GM23338 (cell line): ENCODE measurements at regions not wholly inside any gene's neighbourhood (a gene's known extent, or its start where the extent isn't known, plus 50 kb on each side); places are given as distances from the start of the nearest gene placed in this dataset.

ENCODE experiments used
- CREB1 ChIP-seq: fragments of 250-450 bp; sonication (Bioruptor Pico); IDR thresholded peaks from 2 replicates; pipeline ENCODE4 v1.5.0; 2020; ENCODE audit warnings: low read depth, mild to moderate bottlenecking, moderate library complexity
- CTCF ChIP-seq, 2 experiments: fragments of 200-600 bp in 1 of 2; sonication (generic) in 1 of 2; conservative IDR thresholded peaks; 2 replicates each; pipeline versions ENCODE4 v1.5.1 to v1.6.1; 2016 to 2017; ENCODE audit warnings: antibody characterized with exemption in 2 of 2, low read depth in 2 of 2, mild to moderate bottlenecking in 2 of 2, moderate library complexity in 1 of 2
- ETS1 ChIP-seq: IDR thresholded peaks from 2 replicates; pipeline ENCODE4 v1.6.1; 2016; ENCODE audit warnings: antibody characterized with exemption
- EZH2 ChIP-seq: fragments of 200-600 bp; sonication (generic); IDR thresholded peaks from one replicate; pipeline ENCODE4 v1.8.0; 2017; ENCODE audit warnings: antibody characterized with exemption, mild to moderate bottlenecking, low read depth; ENCODE audit not compliant: unreplicated experiment
- EZH2phosphoT487 ChIP-seq: fragments of 200-600 bp; sonication (generic); IDR thresholded peaks from one replicate; pipeline ENCODE4 v1.8.1; 2018; ENCODE audit warnings: antibody characterized with exemption; ENCODE audit not compliant: unreplicated experiment
- JUNB ChIP-seq: IDR thresholded peaks from one replicate; pipeline ENCODE4 v1.6.1; 2016; ENCODE audit warnings: antibody characterized with exemption; ENCODE audit not compliant: unreplicated experiment
- NANOG ChIP-seq: IDR thresholded peaks from 2 replicates; pipeline ENCODE4 v1.6.1; 2016; ENCODE audit warnings: antibody characterized with exemption, borderline replicate concordance
- POLR2AphosphoS5 ChIP-seq: IDR thresholded peaks from 2 replicates; pipeline ENCODE4 v1.6.1; 2016; ENCODE audit warnings: antibody characterized with exemption, low read depth
- REST ChIP-seq: IDR thresholded peaks from one replicate; pipeline ENCODE4 v1.6.1; 2018; ENCODE audit warnings: antibody characterized with exemption; ENCODE audit not compliant: unreplicated experiment
- STAT1 ChIP-seq: IDR thresholded peaks from one replicate; pipeline ENCODE4 v1.6.1; 2016; ENCODE audit warnings: antibody characterized with exemption; ENCODE audit not compliant: unreplicated experiment
- ZNF114 ChIP-seq: fragments of 250-450 bp; sonication (Bioruptor Pico); IDR thresholded peaks from 2 replicates; pipeline ENCODE4 v1.5.0; 2020; ENCODE audit warnings: mild to moderate bottlenecking, moderate library complexity
- ZNF331 ChIP-seq: fragments of 250-450 bp; sonication (Bioruptor Pico); IDR thresholded peaks from 2 replicates; pipeline ENCODE4 v1.5.0; 2020; ENCODE audit warnings: low read depth, mild to moderate bottlenecking, moderate library complexity
- ZNF462 ChIP-seq: fragments of 250-450 bp; sonication (Bioruptor Pico); IDR thresholded peaks from 2 replicates; pipeline ENCODE4 v1.5.0; 2020; ENCODE audit warnings: mild to moderate bottlenecking, moderate library complexity

GRCh38 chr7:96471606-96472005, 149.7 kb upstream of the SLC25A13 start:
- TF ChIP-seq EZH2, result no peak
- TF ChIP-seq JUNB, result no peak
- TF ChIP-seq POLR2AphosphoS5, result no peak
- TF ChIP-seq CTCF (conservative IDR thresholded peaks at IDR 0.05; ENCODE audit: low read depth in 2 of 2), result no peak
- TF ChIP-seq CREB1 (CRISPR knock-in tag), result no peak
- TF ChIP-seq EZH2phosphoT487, result no peak
- TF ChIP-seq ZNF331 (CRISPR knock-in tag), result no peak
- TF ChIP-seq NANOG, result no peak
- no peak for TF ChIP-seq ZNF114 (CRISPR knock-in tag)
- TF ChIP-seq STAT1, result no peak
- no peak for TF ChIP-seq REST
- TF ChIP-seq ETS1, result no peak
- no peak for TF ChIP-seq ZNF462
